HG03280 (cell line): ENCODE measurements at regions not wholly inside any gene's neighbourhood (a gene's known extent, or its start where the extent isn't known, plus 50 kb on each side); places are given as distances from the start of the nearest gene placed in this dataset.
A peak's percentile ranks its signal among the peaks of the same experiment; 100 is the strongest.
"Not testable (repeated sequence)": the region's sequence is repeated elsewhere in the genome, so short reads cannot be mapped to it uniquely, and the experiment has no call there.

Experiments used
- ATAC-seq: cut with Tn5 transposase; IDR thresholded peaks from one replicate; pipeline ENCODE4 v1.9.1; 2021; ENCODE audit warnings: mild to moderate bottlenecking, moderate library complexity; ENCODE audit not compliant: unreplicated experiment

GRCh38 chr2:176423819-176424218 lies 154.6 kb downstream of the MTX2 start:
- no peak for ATAC-seq

DNA sequence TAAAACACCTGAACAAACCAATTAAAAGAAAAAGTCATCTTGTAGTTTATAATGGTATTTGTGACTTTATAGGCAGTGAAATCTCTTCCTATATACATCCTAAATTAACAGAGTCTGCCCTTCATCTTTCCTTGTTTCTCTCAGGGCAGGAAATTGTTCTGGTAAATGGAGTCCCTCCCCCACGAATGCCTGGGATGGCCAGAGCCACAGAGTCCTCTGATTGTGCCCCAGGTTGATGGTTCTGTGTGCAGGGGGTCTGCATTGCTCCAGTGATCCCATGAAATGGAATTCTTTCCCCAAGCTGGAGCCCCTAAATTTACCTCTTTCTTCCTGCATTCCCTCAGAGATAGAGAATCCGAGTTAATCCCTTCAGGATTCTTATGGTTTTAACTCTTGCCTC lies 155.5 kb downstream of the MTX2 start:
- ATAC-seq: no peak

GRCh38 chr2:176427549-176427948 lies 158.3 kb downstream of the MTX2 start:
- no peak for ATAC-seq

DNA sequence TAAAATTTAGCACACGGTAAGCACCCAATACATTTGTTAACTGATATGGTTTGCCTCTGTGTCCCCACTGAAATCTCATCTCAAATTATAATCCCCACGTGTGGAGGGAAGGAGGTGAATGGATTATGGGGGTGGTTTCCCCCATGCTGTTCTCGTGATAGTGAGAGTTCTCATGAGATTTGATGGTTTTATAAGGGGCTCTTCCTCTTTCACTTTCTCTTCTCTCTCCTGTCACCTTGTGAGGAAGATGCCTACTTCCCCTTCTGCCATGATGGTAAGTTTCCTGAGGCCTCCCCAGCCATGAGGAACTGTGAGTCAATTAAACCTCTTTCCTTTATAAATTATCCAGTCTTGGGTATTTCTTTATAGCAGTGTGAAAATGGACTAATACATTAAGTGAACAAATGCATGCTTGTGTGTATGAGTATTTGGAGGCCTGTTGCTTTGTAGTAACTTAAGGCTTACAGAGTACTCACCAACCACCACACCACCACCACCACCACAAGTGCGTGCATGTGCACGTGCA lies 159.8 kb downstream of the MTX2 start:
- ATAC-seq: not testable (repeated sequence)

- ATAC-seq: no peak
Measured at GRCh38 chr2:176432434-176432833, 163.2 kb downstream of the MTX2 start.

DNA sequence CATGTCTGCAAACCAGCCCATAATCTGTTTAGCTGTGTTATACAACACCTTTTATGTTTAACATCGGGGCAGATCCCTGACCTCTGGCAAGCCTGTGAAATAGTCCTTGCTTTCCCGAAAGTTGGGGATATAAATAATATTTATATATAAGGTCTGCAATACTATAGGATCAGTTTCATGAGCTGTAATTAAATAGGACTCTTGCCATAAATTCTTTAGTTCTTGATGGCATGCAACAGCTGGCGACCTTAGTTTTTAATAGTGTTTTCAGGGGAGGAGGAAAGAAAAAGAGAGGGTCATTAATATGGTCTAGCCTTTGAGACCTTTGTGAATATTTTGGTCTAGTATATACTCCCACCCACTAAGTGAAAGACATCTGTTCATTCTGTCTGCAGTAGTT lies 166.5 kb downstream of the MTX2 start:
- ATAC-seq: no peak

DNA sequence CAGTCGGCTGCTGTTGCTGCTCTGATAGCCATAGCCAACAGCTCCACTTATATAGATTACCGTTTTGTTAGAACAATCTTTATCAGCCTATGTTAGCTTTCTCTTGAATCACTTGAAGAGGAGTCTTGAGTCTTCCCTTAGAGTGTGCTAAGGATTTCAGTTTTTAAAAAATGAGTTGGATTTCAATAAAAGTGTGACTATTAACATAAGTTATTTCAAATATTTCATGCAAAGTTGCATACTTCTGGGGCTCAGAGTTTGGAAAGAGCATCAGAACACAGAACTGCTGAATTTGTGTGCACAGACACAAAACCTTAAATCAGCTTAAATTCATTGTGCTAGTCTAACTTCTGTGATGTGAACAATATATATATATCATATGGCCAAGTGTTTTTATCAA lies 174.7 kb downstream of the MTX2 start:
- no peak for ATAC-seq

- no peak for ATAC-seq
Measured at GRCh38 chr2:176445956-176446355, 176.7 kb downstream of the MTX2 start.

DNA sequence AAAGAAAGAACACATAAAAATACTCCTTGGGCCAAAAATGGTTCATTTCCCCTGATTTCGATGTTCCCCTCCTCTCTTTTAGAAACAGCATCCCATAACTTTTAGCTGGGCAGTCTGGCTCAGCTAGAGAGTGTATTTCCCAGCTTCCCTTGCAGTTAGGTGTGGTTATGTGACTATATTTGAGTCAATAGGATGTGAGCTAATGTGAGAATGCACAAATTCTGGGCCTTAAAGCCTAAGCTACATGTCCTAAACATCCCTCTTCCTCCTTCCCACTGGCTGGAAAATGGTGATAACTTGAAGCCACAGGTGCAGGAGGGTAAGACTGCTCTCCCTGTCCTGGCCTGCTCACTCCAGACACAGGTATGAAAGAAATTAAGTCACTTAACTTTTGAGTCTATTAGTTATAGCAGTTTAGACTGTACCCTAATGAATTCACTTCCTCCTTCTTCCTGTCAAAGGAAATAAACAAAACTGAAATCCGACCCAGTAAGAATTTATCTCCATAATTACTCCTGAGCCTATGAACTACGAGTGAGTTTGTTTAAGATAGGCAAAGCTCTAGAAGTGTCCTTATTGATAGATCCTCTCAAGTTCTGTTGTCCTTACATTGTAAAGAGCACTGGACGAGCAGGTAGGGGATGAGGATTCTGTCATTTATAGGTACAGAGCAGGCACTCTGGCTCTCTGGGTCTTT lies 177.6 kb downstream of the MTX2 start:
- no peak for ATAC-seq

GRCh38 chr2:176447616-176448015 lies 178.4 kb downstream of the MTX2 start:
- no peak for ATAC-seq

DNA sequence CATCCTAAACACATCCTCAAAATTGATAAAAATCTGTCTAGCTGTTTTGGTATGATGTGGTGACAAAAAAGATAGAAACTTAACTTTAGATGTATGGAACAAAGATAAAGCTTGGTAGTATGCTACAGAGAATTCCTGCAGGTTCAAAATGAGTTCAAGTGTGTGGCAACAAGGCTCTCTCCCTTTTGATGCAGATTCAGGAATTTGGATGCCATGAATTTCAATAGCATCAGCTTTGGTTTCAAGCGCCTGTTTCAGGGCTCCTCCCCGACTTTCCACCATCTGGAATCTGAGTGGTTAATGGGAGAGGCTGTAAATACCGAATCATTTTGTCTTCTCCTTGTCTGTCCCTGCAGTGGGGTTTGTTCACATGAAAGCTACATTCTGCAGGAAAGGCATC lies 180.6 kb downstream of the MTX2 start:
- ATAC-seq: no peak

GRCh38 chr2:176453784-176454183 lies 184.5 kb downstream of the MTX2 start:
- no peak for ATAC-seq

DNA sequence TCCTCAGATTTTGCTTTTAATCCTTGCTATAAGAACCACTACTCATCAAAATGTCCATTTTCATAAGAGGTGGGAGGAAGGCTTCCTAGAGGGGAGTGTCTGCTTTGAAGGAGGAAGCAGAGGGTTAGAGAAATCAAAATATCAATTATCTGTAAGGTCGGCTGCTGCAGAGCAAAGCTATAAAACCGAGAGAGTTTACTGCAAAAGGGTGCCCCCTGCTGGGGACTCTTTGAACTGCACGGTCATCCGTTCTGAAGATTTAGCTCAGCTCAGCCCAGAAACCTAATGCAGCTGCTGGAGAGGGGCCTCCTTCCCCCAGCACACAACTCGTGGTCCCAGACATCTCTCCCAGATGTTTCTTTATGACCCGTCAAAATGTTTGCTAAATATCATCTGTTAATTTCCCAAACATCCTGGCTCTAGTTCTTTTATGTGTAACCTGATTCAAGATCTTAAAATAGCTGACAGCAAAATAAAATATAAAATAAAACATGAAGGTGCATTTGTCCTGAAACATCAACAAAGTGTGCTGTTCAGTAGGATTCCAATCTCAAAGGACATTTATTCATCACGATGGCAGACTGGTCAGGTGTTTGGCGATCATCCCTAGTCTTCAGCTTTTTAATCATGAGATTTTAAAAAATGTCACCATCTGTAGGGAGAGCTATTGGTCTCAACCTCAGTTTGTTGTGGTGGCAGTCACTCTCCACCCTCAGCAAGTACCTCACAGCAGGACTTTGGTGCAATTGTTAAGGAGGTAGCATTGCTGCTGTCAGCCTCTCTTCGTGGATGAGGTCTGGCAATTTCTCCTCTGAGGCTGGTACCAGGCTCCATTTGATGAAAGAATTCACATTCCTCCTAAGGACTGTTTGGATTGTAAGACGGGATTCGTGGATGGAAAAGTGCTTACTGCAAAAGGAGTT lies 185.9 kb downstream of the MTX2 start:
- ATAC-seq: peak; percentile 72

GRCh38 chr2:176455816-176456291 lies 186.6 kb downstream of the MTX2 start:
- ATAC-seq: no peak

DNA sequence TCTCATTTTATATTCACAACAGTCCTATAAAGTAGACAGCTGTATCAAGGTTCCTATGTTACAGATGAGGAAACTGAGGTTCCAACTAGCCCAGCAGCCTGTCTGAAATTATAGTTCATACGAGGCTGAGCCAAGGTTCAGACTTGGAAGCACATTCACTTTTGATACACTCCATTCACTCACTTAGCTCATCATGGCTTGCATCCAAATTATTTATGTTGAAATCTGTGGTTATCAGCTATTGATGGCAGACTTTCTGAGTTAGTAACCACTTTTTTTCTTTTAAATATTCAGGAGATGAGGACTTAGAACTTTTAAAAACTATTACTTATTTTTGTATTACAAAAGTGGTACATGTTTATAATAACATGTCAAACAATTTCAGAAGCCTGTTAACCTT lies 188.2 kb downstream of the MTX2 start:
- ATAC-seq: no peak

DNA sequence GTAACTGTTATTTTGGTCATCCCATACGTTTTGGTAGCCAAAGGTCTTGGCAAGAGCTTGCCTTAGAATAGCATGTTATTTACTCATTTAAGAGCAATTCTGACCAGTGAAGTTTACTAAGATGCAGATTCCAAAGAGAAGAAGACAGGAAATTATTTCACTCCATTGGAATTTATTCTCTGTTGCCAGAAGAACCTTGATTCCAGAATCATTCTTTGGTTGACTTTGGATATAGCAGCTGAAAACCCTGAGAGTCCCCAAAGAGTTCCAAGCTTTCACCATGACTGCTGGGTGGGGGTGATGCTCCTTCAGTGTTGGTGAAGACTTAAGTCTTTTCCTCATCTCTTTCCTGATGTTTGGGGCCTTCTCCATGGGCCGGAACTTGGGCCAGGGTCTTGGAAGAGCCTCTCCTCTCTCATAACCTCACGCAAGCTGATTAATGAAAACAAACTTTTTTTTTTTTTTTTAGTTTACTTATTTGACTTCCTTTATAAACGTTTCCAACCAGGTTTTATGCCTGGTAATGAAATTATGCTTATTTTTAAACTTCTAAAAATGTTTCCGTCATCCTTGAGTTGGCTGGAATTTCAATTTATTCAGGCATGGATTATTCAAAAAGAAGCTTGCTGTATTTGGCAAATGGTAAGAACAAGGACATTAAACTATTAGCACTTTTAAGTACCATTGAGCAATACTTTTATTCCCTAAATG lies 192.0 kb downstream of the MTX2 start:
- no peak for ATAC-seq

DNA sequence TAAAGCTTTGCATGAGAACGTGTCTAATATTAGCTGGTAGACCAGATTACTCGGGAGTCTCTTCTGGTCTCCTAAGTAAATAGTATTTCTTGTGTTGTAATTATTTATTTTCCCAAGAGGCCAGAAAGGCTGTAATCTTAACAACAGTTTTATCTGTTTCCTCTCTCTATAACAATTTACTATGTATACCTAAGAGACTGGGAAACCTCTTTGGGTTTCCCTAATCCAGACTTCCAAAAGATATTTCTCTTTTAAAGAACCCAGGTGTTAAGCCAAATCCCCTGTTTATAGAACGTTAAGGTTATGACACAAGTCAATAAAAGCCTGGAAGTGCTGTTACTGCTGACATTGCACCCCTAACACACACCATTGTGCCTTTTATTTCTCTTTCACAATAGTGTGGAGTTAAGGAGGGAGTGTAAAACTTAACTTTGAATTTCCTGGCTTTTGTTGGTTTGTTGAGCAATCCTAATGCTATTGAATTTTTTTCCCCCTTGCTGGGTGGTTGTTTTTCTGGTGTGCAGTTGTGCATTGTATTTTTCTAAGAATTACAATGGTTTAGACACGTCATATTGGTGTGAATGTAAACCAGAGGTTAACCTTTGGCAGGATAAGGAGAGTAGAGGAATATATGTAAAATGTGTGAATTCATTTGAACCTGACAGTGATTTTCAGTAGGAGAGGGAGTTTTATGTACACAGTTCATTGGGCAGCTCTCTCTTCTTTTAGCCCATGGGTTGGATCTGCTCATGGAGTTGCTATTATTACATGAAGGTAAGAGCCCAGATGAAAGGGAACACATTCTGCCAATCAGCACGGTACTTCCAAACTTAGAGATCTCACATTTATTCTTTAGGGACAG lies 192.8 kb downstream of the MTX2 start:
- ATAC-seq: no peak

DNA sequence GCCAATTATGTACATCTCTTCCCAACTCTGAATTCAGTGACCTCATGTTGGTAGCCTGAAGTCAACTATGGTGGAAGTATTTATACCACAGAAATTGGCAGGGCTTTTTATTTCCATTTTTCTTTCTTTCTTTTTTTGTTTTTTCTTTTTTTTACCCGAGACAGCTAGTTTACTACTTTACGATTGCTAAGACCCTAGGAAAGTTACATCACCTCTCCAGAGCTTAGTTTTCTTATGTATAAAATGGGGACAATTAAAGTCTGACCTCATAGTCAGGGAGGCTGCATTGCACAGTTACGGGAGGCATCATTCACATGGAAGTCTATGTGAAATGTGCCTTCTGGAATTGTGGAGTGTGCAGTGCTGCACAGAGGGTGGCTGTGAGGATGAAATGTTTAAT lies 194.3 kb downstream of the MTX2 start:
- no peak for ATAC-seq

DNA sequence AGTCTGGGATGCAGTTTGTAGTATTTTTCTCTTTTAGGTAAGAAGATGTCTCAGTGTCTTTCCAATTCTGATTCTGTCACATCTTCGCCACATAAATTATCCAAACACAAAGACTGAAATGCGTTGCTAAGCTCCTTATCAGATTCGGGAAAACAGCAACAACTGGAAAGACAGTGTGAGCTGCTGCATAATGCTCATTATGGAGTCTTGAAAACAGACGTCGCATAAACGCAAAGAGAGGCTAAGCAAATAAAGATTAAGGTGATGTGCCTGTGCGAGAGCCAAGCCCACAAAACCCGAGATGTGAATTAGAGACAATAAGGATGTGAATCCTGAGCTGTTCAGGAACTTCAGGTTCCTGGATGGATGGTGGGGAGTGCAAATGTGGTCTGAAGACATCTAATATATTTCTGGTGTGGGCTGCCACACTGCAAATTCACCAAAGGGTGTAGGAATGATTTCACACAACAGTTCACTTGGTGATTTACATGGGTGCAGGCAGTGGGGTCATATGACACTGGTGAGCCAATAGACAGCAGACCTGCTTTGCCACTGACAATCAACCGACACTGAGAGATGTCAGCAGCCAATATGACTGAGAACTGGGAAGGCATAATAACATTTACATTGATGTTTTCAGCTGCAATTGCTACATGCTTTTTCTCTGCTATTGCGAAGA lies 195.8 kb downstream of the MTX2 start:
- no peak for ATAC-seq
